ENCODE measurements at regions not wholly inside any gene's neighbourhood (a gene's known extent, or its start where the extent isn't known, plus 50 kb on each side); places are given as distances from the start of the nearest gene placed in this dataset.

DNA sequence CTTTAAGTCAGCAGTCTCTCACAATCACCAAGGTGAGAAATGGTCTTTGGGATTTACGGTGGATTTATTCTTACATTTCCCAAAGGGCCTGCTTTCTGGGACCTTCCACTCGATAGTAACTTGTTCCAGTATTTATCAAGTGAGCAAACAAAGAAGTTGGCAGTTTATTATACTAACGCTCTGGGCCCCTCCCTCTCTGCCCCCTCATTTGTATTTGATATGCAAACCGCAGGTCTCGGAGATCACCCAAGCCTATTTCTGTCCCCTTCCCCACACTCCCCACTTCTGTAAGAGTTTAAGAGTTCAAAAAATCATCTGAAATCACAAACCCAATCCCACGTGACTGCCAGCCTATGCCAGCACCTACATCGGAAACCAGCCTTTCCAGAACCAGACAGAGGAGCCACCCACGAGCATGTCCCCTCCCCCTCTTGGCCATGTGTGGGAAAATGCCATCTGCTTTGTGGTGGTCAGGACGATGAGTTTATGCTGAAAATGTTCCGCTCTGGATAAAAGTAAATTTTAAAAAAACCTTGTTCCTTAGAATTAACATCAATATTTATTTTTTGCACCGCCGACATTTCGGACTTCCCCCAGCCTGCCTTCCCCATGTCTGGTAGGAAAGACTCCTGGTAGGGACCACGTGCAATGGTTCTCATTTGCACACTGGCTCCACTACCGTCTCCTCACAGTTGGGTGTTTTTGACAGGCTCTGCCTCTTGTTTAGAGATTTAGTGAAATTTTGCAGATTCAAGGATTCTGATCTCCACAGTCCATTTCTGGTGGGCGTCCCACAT lies 281.0 kb downstream of the TFAP2C start:
- TF ChIP-seq, protein P1, sequence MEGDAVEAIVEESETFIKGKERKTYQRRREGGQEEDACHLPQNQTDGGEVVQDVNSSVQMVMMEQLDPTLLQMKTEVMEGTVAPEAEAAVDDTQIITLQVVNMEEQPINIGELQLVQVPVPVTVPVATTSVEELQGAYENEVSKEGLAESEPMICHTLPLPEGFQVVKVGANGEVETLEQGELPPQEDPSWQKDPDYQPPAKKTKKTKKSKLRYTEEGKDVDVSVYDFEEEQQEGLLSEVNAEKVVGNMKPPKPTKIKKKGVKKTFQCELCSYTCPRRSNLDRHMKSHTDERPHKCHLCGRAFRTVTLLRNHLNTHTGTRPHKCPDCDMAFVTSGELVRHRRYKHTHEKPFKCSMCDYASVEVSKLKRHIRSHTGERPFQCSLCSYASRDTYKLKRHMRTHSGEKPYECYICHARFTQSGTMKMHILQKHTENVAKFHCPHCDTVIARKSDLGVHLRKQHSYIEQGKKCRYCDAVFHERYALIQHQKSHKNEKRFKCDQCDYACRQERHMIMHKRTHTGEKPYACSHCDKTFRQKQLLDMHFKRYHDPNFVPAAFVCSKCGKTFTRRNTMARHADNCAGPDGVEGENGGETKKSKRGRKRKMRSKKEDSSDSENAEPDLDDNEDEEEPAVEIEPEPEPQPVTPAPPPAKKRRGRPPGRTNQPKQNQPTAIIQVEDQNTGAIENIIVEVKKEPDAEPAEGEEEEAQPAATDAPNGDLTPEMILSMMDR (IDR thresholded peaks at IDR 0.05; ENCODE audit: low read length), result no peak
- no peak for TF ChIP-seq EZH2 (IDR thresholded peaks at IDR 0.05; ENCODE audit: borderline replicate concordance, low read length)
- H3K36me3 ChIP-seq (ENCODE audit: insufficient read depth, low read length), result no peaks in the 10 kb centered on the region
- no peak overlapping the region for H2AFZ ChIP-seq (ENCODE audit: low read length)
- no peak overlapping the region for H3K4me2 ChIP-seq (ENCODE audit: low read length)
- H3K79me2 ChIP-seq (ENCODE audit: insufficient read depth, low read length), result no peaks in the 10 kb centered on the region
- H4K20me1 ChIP-seq (ENCODE audit: insufficient read depth, low read length), result no peaks in the 10 kb centered on the region
- no peaks in the 10 kb centered on the region for H3K27me3 ChIP-seq (ENCODE audit: insufficient read depth, low read length)
- no peaks in the 10 kb centered on the region for H3K9me2 ChIP-seq (ENCODE audit: low read depth, low read length)
- H3K9me3 ChIP-seq (ENCODE audit: low read length), result no peaks in the 10 kb centered on the region
- no peaks in the 10 kb centered on the region for H3F3A ChIP-seq (ENCODE audit: insufficient read depth, low read length)
- no peak overlapping the region for H3K27ac ChIP-seq (ENCODE audit: low read depth, low read length, poor library complexity, severe bottlenecking)
- H3K4me3 ChIP-seq (ENCODE audit: low read depth, low read length, poor library complexity, severe bottlenecking), result no peak overlapping the region
- no peaks in the 10 kb centered on the region for H3K4me1 ChIP-seq (ENCODE audit: insufficient read depth, low read length, severe bottlenecking)
- H3K9ac ChIP-seq (ENCODE audit: low read length), result no peak overlapping the region

DNA sequence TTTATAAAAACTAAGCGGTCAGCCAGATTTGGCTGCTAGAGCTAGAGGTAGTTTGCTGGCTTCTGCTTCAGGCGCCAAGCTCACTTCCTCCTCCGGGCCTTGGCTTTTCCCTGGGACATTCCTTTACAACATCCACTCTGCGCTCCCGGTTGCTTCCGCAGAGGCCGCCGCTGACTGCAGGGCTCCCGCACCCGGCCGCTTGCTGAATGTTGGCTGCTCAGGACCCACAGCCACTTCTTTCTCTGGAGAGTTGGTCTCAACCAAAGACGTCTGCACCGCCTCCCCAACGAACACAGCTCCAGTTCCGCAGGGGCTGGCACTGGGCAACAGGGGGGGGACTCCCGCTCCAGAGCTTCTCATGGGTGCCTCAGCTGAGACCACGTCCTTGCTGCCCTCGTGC lies 282.8 kb downstream of the TFAP2C start:
- Histone ChIP-seq H3K27ac (ENCODE audit: low read depth, low read length, poor library complexity, severe bottlenecking) (no peak overlapping the region), H3K9me2 (ENCODE audit: low read depth, low read length) (no peaks in the 10 kb centered on the region)

DNA sequence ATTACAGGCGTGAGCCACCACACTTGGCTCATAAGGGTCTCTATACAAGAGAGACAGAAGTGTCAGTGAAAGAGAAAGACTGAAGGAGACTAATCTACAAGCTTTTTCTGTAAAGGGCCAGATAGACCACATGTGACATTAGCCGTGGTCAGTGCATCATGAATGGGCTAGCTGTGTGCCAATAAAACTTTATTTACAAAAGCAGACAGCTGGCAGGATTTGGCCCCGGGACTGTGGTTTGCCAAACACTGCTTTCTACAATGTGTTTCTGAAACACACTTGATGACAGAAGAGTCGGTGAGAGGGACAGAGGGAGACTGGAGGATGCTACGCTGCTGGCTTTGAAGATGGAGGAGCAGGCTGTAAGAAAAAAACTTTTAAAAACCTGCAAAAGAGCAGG lies 285.4 kb downstream of the TFAP2C start:
- TF ChIP-seq, protein P1 (IDR thresholded peaks at IDR 0.05; ENCODE audit: low read length), result no peak
- TF ChIP-seq EZH2 (IDR thresholded peaks at IDR 0.05; ENCODE audit: borderline replicate concordance, low read length), result no peak
- Histone ChIP-seq H2AFZ (ENCODE audit: low read length) (no peak overlapping the region), H3K36me3 (ENCODE audit: insufficient read depth, low read length) (no peaks in the 10 kb centered on the region), H3K4me2 (ENCODE audit: low read length) (no peak overlapping the region), H3F3A (ENCODE audit: insufficient read depth, low read length) (no peaks in the 10 kb centered on the region), H3K4me3 (ENCODE audit: low read depth, low read length, poor library complexity, severe bottlenecking) (no peak overlapping the region), H3K9me3 (ENCODE audit: low read length) (no peaks in the 10 kb centered on the region), H3K9me2 (ENCODE audit: low read depth, low read length) (no peaks in the 10 kb centered on the region), H3K27me3 (ENCODE audit: insufficient read depth, low read length) (no peaks in the 10 kb centered on the region), H3K4me1 (ENCODE audit: insufficient read depth, low read length, severe bottlenecking) (no peaks in the 10 kb centered on the region), H3K79me2 (ENCODE audit: insufficient read depth, low read length) (no peaks in the 10 kb centered on the region), H4K20me1 (ENCODE audit: insufficient read depth, low read length) (no peaks in the 10 kb centered on the region), H3K9ac (ENCODE audit: low read length) (no peak overlapping the region), H3K27ac (ENCODE audit: low read depth, low read length, poor library complexity, severe bottlenecking) (no peak overlapping the region)

More for the DNA sequence above, 282.8 kb downstream of the TFAP2C start:
- Histone ChIP-seq H3K4me2 (ENCODE audit: low read length) (no peak overlapping the region), H4K20me1 (ENCODE audit: insufficient read depth, low read length) (no peaks in the 10 kb centered on the region), H3K79me2 (ENCODE audit: insufficient read depth, low read length) (no peaks in the 10 kb centered on the region), H3K9ac (ENCODE audit: low read length) (no peak overlapping the region), H2AFZ (ENCODE audit: low read length) (no peak overlapping the region), H3K4me1 (ENCODE audit: insufficient read depth, low read length, severe bottlenecking) (no peaks in the 10 kb centered on the region), H3K4me3 (ENCODE audit: low read depth, low read length, poor library complexity, severe bottlenecking) (no peak overlapping the region), H3K27me3 (ENCODE audit: insufficient read depth, low read length) (no peaks in the 10 kb centered on the region), H3F3A (ENCODE audit: insufficient read depth, low read length) (no peaks in the 10 kb centered on the region), H3K9me3 (ENCODE audit: low read length) (no peaks in the 10 kb centered on the region), H3K36me3 (ENCODE audit: insufficient read depth, low read length) (no peaks in the 10 kb centered on the region)
- TF ChIP-seq, protein P1 (IDR thresholded peaks at IDR 0.05; ENCODE audit: low read length), result no peak
- TF ChIP-seq EZH2 (IDR thresholded peaks at IDR 0.05; ENCODE audit: borderline replicate concordance, low read length), result no peak
